ENCODE measurements at regions not wholly inside any gene's neighbourhood (a gene's known extent, or its start where the extent isn't known, plus 50 kb on each side); places are given as distances from the start of the nearest gene placed in this dataset.

GRCh38 chr12:28622406-28622805, 432.1 kb downstream of the CCDC91 start:
- H2BK120ac ChIP-seq (ENCODE audit: low read depth, low read length, poor library complexity, severe bottlenecking) = no peak overlapping the region
- H3K9me3 ChIP-seq (ENCODE audit: control insufficient read depth, low read depth, low read length) = no peaks in the 10 kb centered on the region
- H3K4me1 Mint-ChIP-seq = peaks cover 6% of the 10 kb centered on the region in 2 experiments
- no peak overlapping the region for H2AK5ac ChIP-seq (ENCODE audit: insufficient read length, low read length)
- H4K20me1 ChIP-seq (ENCODE audit: control insufficient read depth, insufficient read depth, insufficient read length) = no peaks in the 10 kb centered on the region
- no CpG with 5 or more reads among the region's 3 CpGs for whole genome bisulfite sequencing (ENCODE audit: extremely low coverage, insufficient read length, low lambda C conversion rate)
- no peak overlapping the region for H2BK5ac ChIP-seq (ENCODE audit: insufficient read length, low read length)
- H3K4me1 ChIP-seq (ENCODE audit: insufficient read depth, low read length) = no peaks in the 10 kb centered on the region
- no peak overlapping the region for H3T11ph ChIP-seq (ENCODE audit: low read length)
- H3K4me3 Mint-ChIP-seq = no peak overlapping the region
- H4K5ac ChIP-seq (ENCODE audit: insufficient read length, low read depth, low read length) = no peak overlapping the region
- no peak overlapping the region for H3K56ac ChIP-seq (ENCODE audit: insufficient read length, low read depth, low read length)
- no peak for TF ChIP-seq CTCF (conservative IDR thresholded peaks at IDR 0.05)
- no peak overlapping the region for H2BK15ac ChIP-seq (ENCODE audit: low read depth, low read length)
- no peak overlapping the region for H3K4ac ChIP-seq (ENCODE audit: low read depth, low read length)
- no peaks in the 10 kb centered on the region for H3K79me2 ChIP-seq (ENCODE audit: insufficient read depth, low read length)
- H3K9me3 Mint-ChIP-seq = peaks cover 0 to 2% of the 10 kb centered on the region in 2 experiments; a peak in 2 of 5 replicates
- peaks cover 1% of the 10 kb centered on the region; the same call in 1 of the 2 replicates for H3K27me3 Mint-ChIP-seq (ENCODE audit: low read depth)
- no peak overlapping the region for H4K8ac ChIP-seq (replicated peaks; ENCODE audit: insufficient read length, low read depth, low read length)
- no peak overlapping the region for H3K4me2 ChIP-seq (ENCODE audit: insufficient read depth, insufficient read length, low read length)
- H3K23me2 ChIP-seq (ENCODE audit: insufficient read length, low read depth, low read length, poor library complexity, severe bottlenecking) = no peaks in the 10 kb centered on the region
- DNase-seq = no peak
- no peak overlapping the region for H3K27ac ChIP-seq (ENCODE audit: insufficient read length, low read depth, low read length)
- no peak overlapping the region for H3K14ac ChIP-seq (ENCODE audit: insufficient read depth, low read length)
- no peak overlapping the region for H4K91ac ChIP-seq (ENCODE audit: insufficient read length, low read depth, low read length)
- no peak overlapping the region for H3K23ac ChIP-seq (ENCODE audit: insufficient read length, low read depth, low read length)
- no peak overlapping the region for H2BK20ac ChIP-seq (ENCODE audit: low read depth, low read length, poor library complexity, severe bottlenecking)
- no peaks in the 10 kb centered on the region for H3K79me1 ChIP-seq (ENCODE audit: insufficient read depth, low read depth, low read length, poor library complexity, severe bottlenecking)
- H3K18ac ChIP-seq (ENCODE audit: insufficient read length, low read depth, low read length) = no peak overlapping the region
- no peak overlapping the region for H2AFZ ChIP-seq (ENCODE audit: low read length)
- no peak overlapping the region for H3K27ac Mint-ChIP-seq
- no peak overlapping the region for H3K9ac ChIP-seq (ENCODE audit: extremely low read depth, insufficient read length, low read length)
- H3K36me3 Mint-ChIP-seq (ENCODE audit: insufficient read depth in 1 of 3, low read depth in 3 of 3) = no peaks in the 10 kb centered on the region
- no peaks in the 10 kb centered on the region for H3K27me3 ChIP-seq (ENCODE audit: insufficient read depth, low read length)
- no peak overlapping the region for H2BK12ac ChIP-seq (ENCODE audit: insufficient read length, low read depth, low read length)

All from H9 (cell line).